IMR-90 (cell line): ENCODE measurements at regions not wholly inside any gene's neighbourhood (a gene's known extent, or its start where the extent isn't known, plus 50 kb on each side); places are given as distances from the start of the nearest gene placed in this dataset.

ENCODE experiments used
- ATAC-seq: fragments of 200-7000 bp; cut with Tn5 transposase; 2 replicates; pipeline ENCODE4 v1.9.1; 2020; ENCODE audit warnings: low read depth, mild to moderate bottlenecking, moderate library complexity
- BruUV-seq: library from RNA; stranded (reverse); fragments of 400-500 nt; replicated peaks from 2 replicates; lab custom pipeline; 2021; lab: Mats Ljungman, UMichigan
- CTCF ChIA-PET: fragments of 300-600 bp; formaldehyde crosslinking; extraction: SDS; loops from one replicate; lab custom pipeline; 2021; ENCODE audit warnings: antibody characterized with exemption; lab: Yijun Ruan, JAX
- POLR2A ChIA-PET: fragments of 300-600 bp; sonication (Branson Sonifier 250); formaldehyde crosslinking; loops from one replicate; lab custom pipeline; 2022; ENCODE audit warnings: antibody characterized with exemption; ENCODE audit not compliant: unreplicated experiment; lab: Charles Lee
- DNase-seq: peaks from one replicate; pipeline ENCODE4 v3.0.0; 2013
- H2AFZ ChIP-seq: replicated peaks from 2 replicates; pipeline ENCODE3; 2013; ENCODE audit warnings: low read length, mild to moderate bottlenecking; ENCODE audit not compliant: poor library complexity
- H2AK5ac ChIP-seq: 2 replicates; pipeline ENCODE4 v1.6.1; 2013; ENCODE audit warnings: low read depth, low read length, inconsistent platforms
- H2AK9ac ChIP-seq: replicated peaks from 2 replicates; pipeline ENCODE3; 2013; ENCODE audit warnings: mild to moderate bottlenecking, low read depth, low read length, moderate library complexity; ENCODE audit not compliant: poor library complexity
- H2BK120ac ChIP-seq: 2 replicates; pipeline ENCODE4 v1.6.1; 2013; ENCODE audit warnings: low read depth, low read length, inconsistent platforms
- H2BK15ac ChIP-seq: 3 replicates; pipeline ENCODE4 v1.6.1; 2013; ENCODE audit warnings: low read depth, low read length, inconsistent platforms
- H2BK20ac ChIP-seq: 2 replicates; pipeline ENCODE4 v1.6.1; 2013; ENCODE audit warnings: low read depth, mild to moderate bottlenecking, inconsistent platforms, low read length, moderate library complexity
- H2BK5ac ChIP-seq: 2 replicates; pipeline ENCODE4 v1.6.1; 2013; ENCODE audit warnings: mild to moderate bottlenecking, low read depth, low read length, inconsistent platforms; ENCODE audit not compliant: poor library complexity, severe bottlenecking
- H3K14ac ChIP-seq: replicated peaks from 2 replicates; pipeline ENCODE4 v1.6.1; 2013; ENCODE audit warnings: low read depth, low read length, inconsistent platforms
- H3K18ac ChIP-seq: 2 replicates; pipeline ENCODE4 v1.6.1; 2013; ENCODE audit warnings: low read depth, low read length, control low read depth
- H3K23ac ChIP-seq: 2 replicates; pipeline ENCODE4 v1.6.1; 2013; ENCODE audit warnings: low read depth, low read length, inconsistent platforms
- H3K27ac ChIP-seq: 2 replicates; pipeline ENCODE4 v1.5.1; 2013; ENCODE audit warnings: mild to moderate bottlenecking, control low read depth, low read length; ENCODE audit not compliant: insufficient read depth
- H3K27me3 ChIP-seq: 2 replicates; pipeline ENCODE4 v1.6.1; 2013; ENCODE audit warnings: low read length; ENCODE audit not compliant: control insufficient read depth, insufficient read depth
- H3K36me3 ChIP-seq: 2 replicates; pipeline ENCODE4 v1.6.1; 2013; ENCODE audit warnings: low read length, mixed read lengths; ENCODE audit not compliant: control insufficient read depth, insufficient read depth
- H3K4ac ChIP-seq: 2 replicates; pipeline ENCODE4 v1.6.1; 2013; ENCODE audit warnings: low read depth, low read length, inconsistent platforms
- H3K4me1 ChIP-seq: 2 replicates; pipeline ENCODE4 v1.6.1; 2013; ENCODE audit warnings: low read length, mixed read lengths; ENCODE audit not compliant: control insufficient read depth, insufficient read depth
- H3K4me2 ChIP-seq: 2 replicates; pipeline ENCODE4 v1.6.1; 2013; ENCODE audit warnings: low read depth, mild to moderate bottlenecking, control low read depth, low read length, moderate library complexity
- H3K4me3 ChIP-seq: 2 replicates; pipeline ENCODE4 v1.5.1; 2013; ENCODE audit warnings: low read depth, mild to moderate bottlenecking, control low read depth, low read length, moderate library complexity; ENCODE audit not compliant: insufficient read depth
- H3K56ac ChIP-seq: 2 replicates; pipeline ENCODE4 v1.6.1; 2013; ENCODE audit warnings: low read length, inconsistent platforms; ENCODE audit not compliant: insufficient read depth; ENCODE audit errors: extremely low read depth
- H3K79me1 ChIP-seq, 2 experiments: 2 replicates each; pipeline ENCODE4 v1.6.1; 2013; ENCODE audit warnings: low read length in 2 of 2, inconsistent platforms in 1 of 2, low read depth in 1 of 2
- H3K9ac ChIP-seq: 2 replicates; pipeline ENCODE4 v1.6.1; 2013; ENCODE audit warnings: low read depth, low read length, control low read depth
- H3K9me1 ChIP-seq: 2 replicates; pipeline ENCODE4 v1.6.1; 2013; ENCODE audit warnings: low read length, inconsistent platforms; ENCODE audit not compliant: insufficient read depth
- H3K9me3 ChIP-seq: 2 replicates; pipeline ENCODE4 v1.6.1; 2013; ENCODE audit warnings: low read length; ENCODE audit not compliant: control insufficient read depth, insufficient read depth
- H4K20me1 ChIP-seq: 2 replicates; pipeline ENCODE4 v1.6.1; 2013; ENCODE audit warnings: low read length, inconsistent platforms; ENCODE audit not compliant: insufficient read depth
- H4K5ac ChIP-seq: 2 replicates; pipeline ENCODE4 v1.6.1; 2013; ENCODE audit warnings: mild to moderate bottlenecking, low read depth, low read length, control low read depth
- H4K8ac ChIP-seq, 2 experiments: 2 replicates each; pipeline ENCODE4 v1.6.1; 2013; ENCODE audit warnings: low read depth in 2 of 2, low read length in 2 of 2, control low read depth in 1 of 2, inconsistent platforms in 1 of 2
- H4K91ac ChIP-seq: 2 replicates; pipeline ENCODE4 v1.6.1; 2013; ENCODE audit warnings: low read depth, low read length, inconsistent platforms; ENCODE audit not compliant: insufficient read depth
- BHLHE40 ChIP-seq: fragments of 150-350 bp; IDR thresholded peaks from 2 replicates; pipeline ENCODE4 v1.6.1; 2016; ENCODE audit warnings: mild to moderate bottlenecking, low read depth, low read length
- CEBPB ChIP-seq: IDR thresholded peaks from 2 replicates; pipeline ENCODE4 v1.6.1; 2012; ENCODE audit warnings: low read depth, low read length, improper control_type of control experiment
- CHD1 ChIP-seq: IDR thresholded peaks from 2 replicates; pipeline ENCODE4 v1.6.1; 2012; ENCODE audit warnings: low read depth, low read length, improper control_type of control experiment
- FOS ChIP-seq: fragments of 150-350 bp; IDR thresholded peaks from 2 replicates; pipeline ENCODE4 v1.6.1; 2016; ENCODE audit warnings: low read depth, low read length
- MAFK ChIP-seq: IDR thresholded peaks from 2 replicates; pipeline ENCODE4 v1.6.1; 2012; ENCODE audit warnings: low read depth, low read length, improper control_type of control experiment
- MAZ ChIP-seq: IDR thresholded peaks from 2 replicates; pipeline ENCODE4 v1.6.1; 2012; ENCODE audit warnings: low read depth, mild to moderate bottlenecking, low read length, improper control_type of control experiment, moderate library complexity, borderline replicate concordance
- MXI1 ChIP-seq: IDR thresholded peaks from 2 replicates; pipeline ENCODE4 v1.6.1; 2012; ENCODE audit warnings: low read depth, mild to moderate bottlenecking, low read length, moderate library complexity, borderline replicate concordance
- NFE2L2 ChIP-seq: fragments of 150-350 bp; IDR thresholded peaks from 2 replicates; pipeline ENCODE4 v1.6.1; 2016; ENCODE audit warnings: low read depth, mild to moderate bottlenecking, low read length
- POLR2A ChIP-seq: IDR thresholded peaks from 2 replicates; pipeline ENCODE4 v1.6.1; 2012; ENCODE audit warnings: mild to moderate bottlenecking, low read depth, low read length
- RAD21 ChIP-seq: IDR thresholded peaks from 2 replicates; pipeline ENCODE4 v1.6.1; 2012; ENCODE audit warnings: low read length, improper control_type of control experiment
- RCOR1 ChIP-seq: IDR thresholded peaks from 2 replicates; pipeline ENCODE4 v1.6.1; 2012; ENCODE audit warnings: mild to moderate bottlenecking, low read length, improper control_type of control experiment; ENCODE audit not compliant: insufficient replicate concordance
- RFX5 ChIP-seq: IDR thresholded peaks from 2 replicates; pipeline ENCODE4 v1.8.0; 2012; ENCODE audit warnings: low read depth, mild to moderate bottlenecking, low read length, moderate library complexity
- WGBS, 2 experiments: methylation state at CpG; one replicate each; pipeline versions ENCODE4 v1.1.5 to v1.1.7; 2013; ENCODE audit warnings: missing lambda C conversion rate in 2 of 2; ENCODE audit not compliant: insufficient read length in 1 of 2; ENCODE audit errors: extremely low coverage in 2 of 2; 5-methylcytosine and 5-hydroxymethylcytosine counted together
- dilution Hi-C: fragments of 300-500 bp; cut with HindIII; formaldehyde crosslinking; loops from one replicate; pipeline ENCODE4 v1.14.3; 2018; ENCODE audit warnings: low sequenced_read_pairs; ENCODE audit not compliant: unreplicated experiment
- in situ Hi-C: fragments of 300-500 bp; cut with MboI; formaldehyde crosslinking; loops from 3 replicates; pipeline ENCODE4 v1.14.3; 2019; ENCODE audit warnings: low sequenced_read_pairs, inconsistent platforms, mixed read lengths
- intact Hi-C: fragments of 100-400 bp; cut with micrococcal nuclease; formaldehyde crosslinking; loops from 2 replicates; pipeline ENCODE4 v1.10.0; 2022
- TF ChIP-seq, protein P1 (sequence below): fragments of 150-350 bp; IDR thresholded peaks from 2 replicates; pipeline ENCODE4 v1.6.1; 2016; ENCODE audit warnings: low read depth, mild to moderate bottlenecking, low read length, moderate library complexity, borderline replicate concordance
- TF ChIP-seq, protein P2 (sequence below): fragments of 150-350 bp; IDR thresholded peaks from 2 replicates; pipeline ENCODE4 v1.6.1; 2017; ENCODE audit warnings: mild to moderate bottlenecking, antibody characterized with exemption, low read length, low read depth
- TF ChIP-seq, protein P3 (sequence below): conservative IDR thresholded peaks from 2 replicates; pipeline ENCODE4 v1.5.1; 2012; ENCODE audit warnings: mild to moderate bottlenecking, low read depth, low read length, improper control_type of control experiment

DNA sequence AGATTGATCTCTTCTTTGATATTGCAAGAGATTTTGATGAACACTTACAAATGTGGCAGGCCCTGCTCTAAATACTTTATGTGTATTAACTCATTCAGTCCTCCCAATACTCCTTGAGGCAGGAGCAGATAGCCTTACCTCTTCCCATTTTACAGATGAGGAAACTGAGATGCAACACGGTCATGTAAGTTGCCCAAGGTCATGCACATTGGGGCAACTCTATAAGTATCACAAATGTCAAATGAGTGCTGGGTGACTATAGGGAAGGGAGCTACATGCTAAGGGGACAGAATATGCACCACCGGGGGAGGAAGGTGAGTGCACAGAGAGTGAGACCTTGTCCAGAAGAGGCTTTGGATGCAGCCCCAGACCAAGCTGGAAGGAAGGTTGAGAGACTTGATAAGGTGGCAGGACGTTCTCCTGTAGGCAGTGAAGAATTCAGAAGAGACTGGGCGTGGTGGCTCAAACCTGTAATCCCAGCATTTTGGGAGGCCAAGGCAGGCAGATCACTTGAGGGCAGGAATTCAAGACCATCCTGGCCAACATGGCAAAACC is 132.3 kb upstream of the PWP1 start:
- no peak overlapping the region for H2AFZ ChIP-seq
- CTCF ChIA-PET, result no interaction called here
- H3K9me1 ChIP-seq, result no peaks in the 10 kb centered on the region
- no peak overlapping the region for H2AK9ac ChIP-seq
- H3K9ac ChIP-seq, result no peak overlapping the region
- no peak overlapping the region for H3K18ac ChIP-seq
- no peaks in the 10 kb centered on the region for H3K36me3 ChIP-seq
- BruUV-seq, result no TSS peak
- H4K8ac ChIP-seq, result no peak overlapping the region
- no peak overlapping the region for H4K5ac ChIP-seq
- H2BK15ac ChIP-seq, result no peak overlapping the region
- ATAC-seq (no peak), DNase-seq (no peak)
- H3K4ac ChIP-seq, result no peak overlapping the region
- no peak overlapping the region for H2BK20ac ChIP-seq
- WGBS, 2 experiments, result no CpG with 5 or more reads among the region's 4 CpGs
- no peak overlapping the region for H2AK5ac ChIP-seq
- in situ Hi-C loops, result no loop called here
- H3K27me3 ChIP-seq, result no peaks in the 10 kb centered on the region; the same call in 1 of the 2 replicates
- TF ChIP-seq NFE2L2 (no peak), CEBPB (no peak), BHLHE40 (no peak), MAZ (no peak), MAFK (no peak), MXI1 (no peak), POLR2A (no peak), FOS (no peak), RAD21 (no peak), RFX5 (no peak), CHD1 (no peak), RCOR1 (no peak)
- TF ChIP-seq, protein P1, sequence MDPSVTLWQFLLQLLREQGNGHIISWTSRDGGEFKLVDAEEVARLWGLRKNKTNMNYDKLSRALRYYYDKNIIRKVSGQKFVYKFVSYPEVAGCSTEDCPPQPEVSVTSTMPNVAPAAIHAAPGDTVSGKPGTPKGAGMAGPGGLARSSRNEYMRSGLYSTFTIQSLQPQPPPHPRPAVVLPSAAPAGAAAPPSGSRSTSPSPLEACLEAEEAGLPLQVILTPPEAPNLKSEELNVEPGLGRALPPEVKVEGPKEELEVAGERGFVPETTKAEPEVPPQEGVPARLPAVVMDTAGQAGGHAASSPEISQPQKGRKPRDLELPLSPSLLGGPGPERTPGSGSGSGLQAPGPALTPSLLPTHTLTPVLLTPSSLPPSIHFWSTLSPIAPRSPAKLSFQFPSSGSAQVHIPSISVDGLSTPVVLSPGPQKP, result no peak
- TF ChIP-seq, protein P2, sequence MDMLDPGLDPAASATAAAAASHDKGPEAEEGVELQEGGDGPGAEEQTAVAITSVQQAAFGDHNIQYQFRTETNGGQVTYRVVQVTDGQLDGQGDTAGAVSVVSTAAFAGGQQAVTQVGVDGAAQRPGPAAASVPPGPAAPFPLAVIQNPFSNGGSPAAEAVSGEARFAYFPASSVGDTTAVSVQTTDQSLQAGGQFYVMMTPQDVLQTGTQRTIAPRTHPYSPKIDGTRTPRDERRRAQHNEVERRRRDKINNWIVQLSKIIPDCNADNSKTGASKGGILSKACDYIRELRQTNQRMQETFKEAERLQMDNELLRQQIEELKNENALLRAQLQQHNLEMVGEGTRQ, result no peak
- TF ChIP-seq, protein P3, sequence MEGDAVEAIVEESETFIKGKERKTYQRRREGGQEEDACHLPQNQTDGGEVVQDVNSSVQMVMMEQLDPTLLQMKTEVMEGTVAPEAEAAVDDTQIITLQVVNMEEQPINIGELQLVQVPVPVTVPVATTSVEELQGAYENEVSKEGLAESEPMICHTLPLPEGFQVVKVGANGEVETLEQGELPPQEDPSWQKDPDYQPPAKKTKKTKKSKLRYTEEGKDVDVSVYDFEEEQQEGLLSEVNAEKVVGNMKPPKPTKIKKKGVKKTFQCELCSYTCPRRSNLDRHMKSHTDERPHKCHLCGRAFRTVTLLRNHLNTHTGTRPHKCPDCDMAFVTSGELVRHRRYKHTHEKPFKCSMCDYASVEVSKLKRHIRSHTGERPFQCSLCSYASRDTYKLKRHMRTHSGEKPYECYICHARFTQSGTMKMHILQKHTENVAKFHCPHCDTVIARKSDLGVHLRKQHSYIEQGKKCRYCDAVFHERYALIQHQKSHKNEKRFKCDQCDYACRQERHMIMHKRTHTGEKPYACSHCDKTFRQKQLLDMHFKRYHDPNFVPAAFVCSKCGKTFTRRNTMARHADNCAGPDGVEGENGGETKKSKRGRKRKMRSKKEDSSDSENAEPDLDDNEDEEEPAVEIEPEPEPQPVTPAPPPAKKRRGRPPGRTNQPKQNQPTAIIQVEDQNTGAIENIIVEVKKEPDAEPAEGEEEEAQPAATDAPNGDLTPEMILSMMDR, result no peak
- no peak overlapping the region for H4K91ac ChIP-seq
- no peak overlapping the region for H3K56ac ChIP-seq
- H3K4me1 ChIP-seq, result no peaks in the 10 kb centered on the region
- no peak overlapping the region for H3K23ac ChIP-seq
- intact Hi-C loops, result no loop called here
- no peak overlapping the region for H3K4me3 ChIP-seq
- no peak overlapping the region for H3K14ac ChIP-seq
- dilution Hi-C loops, result no loop called here
- POLR2A ChIA-PET, result interaction anchor here (0.6 kb wide), 1 partner anchor 151 kb away, joined by 3 read pairs; no protein-coding TSS in a partner anchor
- no peaks in the 10 kb centered on the region for H3K79me1 ChIP-seq
- H4K20me1 ChIP-seq, result no peaks in the 10 kb centered on the region
- H3K9me3 ChIP-seq, result no peaks in the 10 kb centered on the region
- H3K4me2 ChIP-seq, result no peak overlapping the region
- no peak overlapping the region for H2BK120ac ChIP-seq
- no peak overlapping the region for H3K27ac ChIP-seq
- no peak overlapping the region for H2BK5ac ChIP-seq
